ENCODE measurements at regions not wholly inside any gene's neighbourhood (a gene's known extent, or its start where the extent isn't known, plus 50 kb on each side); places are given as distances from the start of the nearest gene placed in this dataset.
"Not testable (repeated sequence)": the region's sequence is repeated elsewhere in the genome, so short reads cannot be mapped to it uniquely, and the experiment has no call there.

- DNase-seq: no peak
These were observed 61.9 kb upstream of the ATXN1 start for GRCh38 chr6:16822975-16823717.

- no peak for DNase-seq
These were observed 61.3 kb upstream of the ATXN1 start for GRCh38 chr6:16822529-16822928.

GRCh38 chr6:16821834-16822264 is 60.6 kb upstream of the ATXN1 start:
- no peak for DNase-seq

GRCh38 chr6:16820262-16820661 is 59.0 kb upstream of the ATXN1 start:
- not testable (repeated sequence) for DNase-seq

- DNase-seq: no peak
These were observed 58.5 kb upstream of the ATXN1 start for GRCh38 chr6:16819752-16820151.

- DNase-seq: no peak
These were observed 57.8 kb upstream of the ATXN1 start for GRCh38 chr6:16818992-16819626.

- DNase-seq: no peak
These were observed 56.3 kb upstream of the ATXN1 start for GRCh38 chr6:16817594-16817993.

- DNase-seq: no peak
These were observed 55.6 kb upstream of the ATXN1 start for GRCh38 chr6:16816891-16817290.

- no peak for DNase-seq
These were observed 51.7 kb upstream of the ATXN1 start for GRCh38 chr6:16812993-16813392.

GRCh38 chr6:16811277-16811979 is 50.2 kb upstream of the ATXN1 start:
- no peak for DNase-seq
